Muscle layer of colon (tissue), 2 donors: ENCODE measurements at regions not wholly inside any gene's neighbourhood (a gene's known extent, or its start where the extent isn't known, plus 50 kb on each side); places are given as distances from the start of the nearest gene placed in this dataset.

Experiments
- H3K27ac ChIP-seq: one replicate; pipeline ENCODE4 v1.7.0; 2013; ENCODE audit warnings: low read depth, mild to moderate bottlenecking, low read length, moderate library complexity
- H3K27me3 ChIP-seq, 2 donors: one replicate each; pipeline ENCODE4 v1.7.0; 2013; ENCODE audit warnings: low read length in 2 of 2, mild to moderate bottlenecking in 2 of 2; ENCODE audit not compliant: insufficient read depth in 2 of 2, control insufficient read depth in 1 of 2
- H3K36me3 ChIP-seq: one replicate; pipeline ENCODE4 v1.7.0; 2013; ENCODE audit warnings: mild to moderate bottlenecking, low read length; ENCODE audit not compliant: insufficient read depth
- H3K4me1 ChIP-seq: one replicate; pipeline ENCODE4 v1.7.0; 2013; ENCODE audit warnings: mild to moderate bottlenecking, low read length; ENCODE audit not compliant: insufficient read depth
- H3K4me3 ChIP-seq, 2 donors: one replicate each; pipeline ENCODE4 v1.7.0; 2013; ENCODE audit warnings: low read length in 2 of 2, low read depth in 1 of 2, mild to moderate bottlenecking in 1 of 2, moderate library complexity in 1 of 2
- H3K9ac ChIP-seq: one replicate; pipeline ENCODE4 v1.7.0; 2013; ENCODE audit warnings: low read length
- H3K9me3 ChIP-seq: one replicate; pipeline ENCODE4 v1.7.0; 2013; ENCODE audit warnings: mild to moderate bottlenecking, low read length
- donor health status: abdominal sarcoma.
- donor health status: Adenocarcinoma of cecum.

- no peak overlapping the region for H3K4me3 ChIP-seq
- H3K4me1 ChIP-seq: no peaks in the 10 kb centered on the region
- no peak overlapping the region for H3K9ac ChIP-seq
- H3K27me3 ChIP-seq: no peaks in the 10 kb centered on the region
- H3K9me3 ChIP-seq: no peaks in the 10 kb centered on the region
- H3K36me3 ChIP-seq: no peaks in the 10 kb centered on the region
- H3K27ac ChIP-seq: no peak overlapping the region
Measured at GRCh38 chr10:3689871-3690510, 95.0 kb downstream of the KLF6 start.

DNA sequence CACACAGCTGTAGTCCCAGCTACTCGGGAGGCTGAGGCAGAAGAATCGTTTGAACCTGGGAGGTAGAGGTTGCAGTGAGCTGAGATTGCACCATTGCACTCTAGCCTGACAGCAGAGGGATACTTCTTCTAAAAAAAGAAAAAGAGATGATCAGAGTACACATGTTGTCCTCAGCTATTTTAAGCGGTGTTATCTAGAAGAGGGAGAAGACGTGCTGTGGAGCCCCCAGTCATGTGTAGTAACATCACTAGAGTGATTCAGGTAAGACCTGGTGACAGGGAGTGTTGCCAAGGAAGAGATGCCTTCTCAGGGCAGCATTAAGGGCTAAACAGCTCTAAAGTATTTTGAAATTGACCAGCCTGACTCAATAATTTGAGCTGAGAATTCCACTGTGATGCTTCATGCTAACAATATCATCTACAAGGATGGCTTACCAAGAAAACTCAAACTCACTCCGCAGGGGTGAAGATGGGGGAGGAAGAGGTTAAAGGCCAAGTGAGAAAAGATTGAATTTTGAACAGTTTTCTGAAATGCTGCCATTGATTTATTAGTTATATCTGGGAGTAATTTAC lies 97.4 kb downstream of the KLF6 start:
- Histone ChIP-seq H3K36me3 (no peaks in the 10 kb centered on the region), H3K4me3 (no peak overlapping the region), H3K27ac (no peak overlapping the region), H3K27me3 (no peaks in the 10 kb centered on the region), H3K9me3 (no peaks in the 10 kb centered on the region), H3K9ac (no peak overlapping the region), H3K4me1 (no peaks in the 10 kb centered on the region)

GRCh38 chr10:3685384-3685783 lies 99.6 kb downstream of the KLF6 start:
- Histone ChIP-seq H3K4me1 (no peaks in the 10 kb centered on the region), H3K9ac (no peak overlapping the region), H3K27ac (no peak overlapping the region), H3K36me3 (no peaks in the 10 kb centered on the region), H3K4me3 (no peak overlapping the region), H3K9me3 (no peaks in the 10 kb centered on the region), H3K27me3 (no peaks in the 10 kb centered on the region)

- no peaks in the 10 kb centered on the region for H3K9me3 ChIP-seq
- H3K9ac ChIP-seq: no peak overlapping the region
- H3K4me3 ChIP-seq: no peak overlapping the region
- H3K27me3 ChIP-seq: no peaks in the 10 kb centered on the region
- H3K27ac ChIP-seq: no peak overlapping the region
- no peaks in the 10 kb centered on the region for H3K4me1 ChIP-seq
- H3K36me3 ChIP-seq: no peaks in the 10 kb centered on the region
Measured at GRCh38 chr10:3684891-3685290, 100.1 kb downstream of the KLF6 start.

DNA sequence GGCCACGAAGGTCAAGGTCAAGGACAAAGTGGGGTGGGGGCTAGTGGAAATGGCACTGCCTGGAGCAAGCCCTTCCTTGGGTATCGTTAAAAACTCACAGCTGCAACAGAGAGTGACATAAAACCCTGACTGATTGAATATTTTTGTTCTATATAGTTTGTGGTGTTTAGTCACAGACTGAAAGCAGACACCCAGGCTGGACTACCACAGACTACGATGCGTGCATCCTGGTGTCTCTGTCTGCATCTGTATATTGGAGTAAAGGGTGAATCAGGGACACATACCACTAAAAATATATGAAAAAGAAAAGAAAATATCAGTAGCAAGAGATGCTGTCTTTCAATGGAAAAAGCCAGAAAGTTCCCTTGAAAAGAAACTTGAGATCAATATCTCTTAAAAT lies 101.4 kb downstream of the KLF6 start:
- Histone ChIP-seq H3K4me1 (no peaks in the 10 kb centered on the region), H3K36me3 (no peaks in the 10 kb centered on the region), H3K4me3 (no peak overlapping the region), H3K27me3 (no peaks in the 10 kb centered on the region), H3K9ac (no peak overlapping the region), H3K27ac (no peak overlapping the region), H3K9me3 (no peaks in the 10 kb centered on the region)

DNA sequence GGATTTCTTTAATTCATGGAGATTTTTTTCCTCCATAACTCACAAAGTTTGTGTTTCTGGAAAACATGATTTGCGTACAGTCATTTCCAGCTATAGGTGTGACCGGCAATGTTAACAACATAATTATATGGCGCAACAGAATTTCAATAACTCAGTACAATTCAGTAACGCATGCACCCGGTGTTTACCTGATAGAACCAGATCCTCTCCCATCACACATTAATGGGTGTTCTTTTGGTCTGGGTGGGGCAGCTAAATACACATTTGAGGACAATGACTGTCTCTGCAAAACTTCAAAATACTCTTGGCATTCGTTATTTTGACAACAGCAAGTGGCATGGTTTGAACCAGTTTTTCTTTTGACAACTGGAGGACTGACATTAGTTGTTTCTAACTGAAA lies 102.3 kb downstream of the KLF6 start:
- no peak overlapping the region for H3K27ac ChIP-seq
- no peak overlapping the region for H3K9ac ChIP-seq
- no peaks in the 10 kb centered on the region for H3K9me3 ChIP-seq
- no peaks in the 10 kb centered on the region for H3K36me3 ChIP-seq
- H3K4me3 ChIP-seq: no peak overlapping the region
- no peaks in the 10 kb centered on the region for H3K4me1 ChIP-seq
- H3K27me3 ChIP-seq: no peaks in the 10 kb centered on the region

DNA sequence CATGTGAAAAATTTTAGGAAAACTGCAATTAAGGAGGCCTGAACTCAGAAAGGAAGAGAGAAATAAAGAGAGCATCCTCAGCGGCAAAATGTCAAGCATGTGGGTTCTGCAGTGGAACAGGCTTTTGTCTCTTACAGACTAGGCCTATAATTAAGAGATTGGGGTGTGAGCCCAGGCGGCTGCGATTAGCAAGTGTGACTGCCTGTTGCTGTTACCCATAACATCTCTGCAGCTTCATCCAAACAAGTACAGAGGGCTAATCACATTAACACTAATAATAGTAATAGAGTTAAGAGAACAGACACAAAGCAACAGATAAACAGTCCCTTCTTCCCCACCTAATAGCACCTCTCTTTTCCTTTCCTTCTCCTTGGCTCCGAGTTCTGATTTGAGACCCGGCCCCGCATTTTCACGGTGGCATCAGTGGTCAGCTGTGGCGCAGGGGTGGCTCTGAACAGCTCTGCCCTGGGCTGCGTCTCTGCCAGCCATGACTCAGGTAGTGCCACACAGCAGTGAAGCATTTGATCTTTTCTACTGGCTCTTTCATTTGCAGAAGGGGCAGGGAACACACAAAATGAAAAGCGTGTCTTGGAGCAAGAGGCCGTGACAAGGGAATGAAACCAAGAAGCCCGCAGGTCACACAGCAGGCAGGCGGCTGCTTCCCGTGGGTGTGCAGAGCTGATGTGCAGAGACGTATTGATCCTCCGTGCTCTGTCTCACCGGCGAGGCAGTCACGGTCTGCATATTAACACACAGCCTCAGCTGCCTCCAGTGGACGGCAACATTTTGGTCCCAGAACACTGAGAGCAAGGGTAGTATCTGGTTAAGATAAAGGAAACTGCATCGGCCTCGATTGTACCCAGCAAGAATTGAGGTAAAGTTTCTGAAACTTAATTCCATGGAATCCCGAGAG lies 103.1 kb downstream of the KLF6 start:
- H3K36me3 ChIP-seq: no peaks in the 10 kb centered on the region
- no peak overlapping the region for H3K9ac ChIP-seq
- no peaks in the 10 kb centered on the region for H3K4me1 ChIP-seq
- H3K4me3 ChIP-seq: no peak overlapping the region
- H3K27ac ChIP-seq: no peak overlapping the region
- no peaks in the 10 kb centered on the region for H3K9me3 ChIP-seq
- H3K27me3 ChIP-seq: no peaks in the 10 kb centered on the region

DNA sequence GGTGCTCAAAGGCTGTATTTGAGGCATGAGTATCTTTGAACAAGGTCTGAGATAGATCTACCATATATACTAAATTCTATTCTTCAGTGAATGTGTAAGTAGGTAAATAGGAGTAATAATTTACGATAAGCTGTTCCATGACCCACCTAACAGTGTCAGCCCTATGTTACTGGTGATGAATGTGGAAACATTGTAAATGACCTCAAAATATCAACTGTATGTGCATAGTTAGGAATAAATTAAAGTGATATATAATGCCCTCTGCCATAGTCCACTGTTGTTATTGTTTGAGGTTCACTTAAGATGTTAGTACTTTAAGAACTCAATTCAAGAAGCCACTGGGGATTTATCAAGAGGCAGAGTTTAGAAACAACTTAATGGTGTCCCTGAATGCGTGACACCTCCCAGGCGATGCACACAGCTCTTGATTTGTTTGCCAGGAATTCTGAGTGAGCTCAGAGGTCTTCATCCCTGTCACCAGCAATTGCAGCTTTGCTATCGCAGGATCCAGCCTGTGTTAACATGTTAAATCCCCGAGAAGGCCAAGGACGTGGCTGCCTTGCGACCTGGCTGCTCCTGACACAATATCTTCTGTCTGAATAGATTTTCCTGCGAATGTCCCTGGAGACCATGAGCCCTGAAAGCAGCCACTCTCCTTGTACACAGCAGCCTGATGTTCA lies 104.9 kb downstream of the KLF6 start:
- Histone ChIP-seq H3K9ac (no peak overlapping the region), H3K9me3 (no peaks in the 10 kb centered on the region)

DNA sequence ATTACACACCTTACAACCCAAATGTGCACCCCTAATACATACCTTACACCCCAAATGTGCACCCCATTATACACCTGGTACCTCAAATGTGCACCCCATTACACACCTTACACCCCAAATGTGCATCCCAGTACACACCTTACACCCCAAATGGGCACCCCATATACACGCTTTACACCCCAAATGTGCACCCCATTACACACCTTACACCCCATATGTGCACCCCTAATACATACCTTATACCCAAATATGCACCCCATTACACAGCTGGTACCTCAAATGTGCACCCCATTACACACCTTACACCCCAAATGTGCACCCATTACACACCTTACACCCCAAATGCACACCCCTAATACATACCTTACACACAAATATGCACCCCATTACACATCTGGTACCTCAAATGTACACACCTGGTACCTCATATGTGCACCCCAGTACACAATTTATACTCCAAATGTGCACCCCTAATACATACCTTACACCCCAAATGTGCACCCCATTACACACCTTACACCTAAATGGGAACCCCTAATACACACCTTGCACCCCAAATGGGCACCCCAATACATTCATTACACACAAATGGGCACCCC lies 106.3 kb downstream of the KLF6 start:
- Histone ChIP-seq H3K4me1 (no peaks in the 10 kb centered on the region), H3K36me3 (no peaks in the 10 kb centered on the region), H3K9me3 (no peaks in the 10 kb centered on the region), H3K27ac (no peak overlapping the region), H3K9ac (no peak overlapping the region), H3K4me3 (no peak overlapping the region), H3K27me3 (no peaks in the 10 kb centered on the region)

More for the DNA sequence above, 104.9 kb downstream of the KLF6 start:
- Histone ChIP-seq H3K27me3 (no peaks in the 10 kb centered on the region), H3K4me1 (no peaks in the 10 kb centered on the region), H3K27ac (no peak overlapping the region), H3K36me3 (no peaks in the 10 kb centered on the region), H3K4me3 (no peak overlapping the region)

- Histone ChIP-seq H3K36me3 (no peaks in the 10 kb centered on the region), H3K4me1 (no peaks in the 10 kb centered on the region), H3K27ac (no peak overlapping the region)
Measured at GRCh38 chr10:3676564-3676963, 108.4 kb downstream of the KLF6 start.

DNA sequence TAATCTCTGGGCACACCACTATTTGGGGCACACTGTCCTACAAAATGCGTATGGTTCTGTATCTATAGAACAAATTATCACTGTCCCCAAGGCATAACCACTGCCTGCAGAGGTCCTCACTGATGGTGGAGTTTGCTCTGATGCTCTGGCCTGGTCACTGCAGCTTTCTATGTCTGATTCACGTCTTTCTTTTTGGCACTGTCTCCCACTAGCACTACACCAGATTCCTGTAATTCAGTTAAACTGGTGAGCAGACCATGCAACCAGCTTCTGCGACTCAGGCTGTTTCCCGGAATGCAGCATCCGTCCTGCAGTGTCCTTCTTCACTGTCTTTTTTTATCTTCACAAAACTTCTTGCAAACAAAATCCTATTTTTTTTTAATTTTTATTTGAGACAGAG lies 112.8 kb downstream of the KLF6 start:
- no peaks in the 10 kb centered on the region for H3K27me3 ChIP-seq
- no peak overlapping the region for H3K4me3 ChIP-seq
- no peak overlapping the region for H3K27ac ChIP-seq
- no peaks in the 10 kb centered on the region for H3K9me3 ChIP-seq
- H3K9ac ChIP-seq: no peak overlapping the region
- H3K36me3 ChIP-seq: no peaks in the 10 kb centered on the region
- no peaks in the 10 kb centered on the region for H3K4me1 ChIP-seq

More at GRCh38 chr10:3676564-3676963, 108.4 kb downstream of the KLF6 start:
- Histone ChIP-seq H3K27me3 (no peaks in the 10 kb centered on the region), H3K9ac (no peak overlapping the region), H3K4me3 (no peak overlapping the region), H3K9me3 (no peaks in the 10 kb centered on the region)
